Heart left ventricle (tissue), 16 donors: ENCODE measurements at regions not wholly inside any gene's neighbourhood (a gene's known extent, or its start where the extent isn't known, plus 50 kb on each side); places are given as distances from the start of the nearest gene placed in this dataset.
"Not testable (repeated sequence)": the region's sequence is repeated elsewhere in the genome, so short reads cannot be mapped to it uniquely, and the experiment has no call there.

Experiments used
- ATAC-seq, 4 donors: fragments of 200-7000 bp; cut with Tn5 transposase; one replicate each; pipeline ENCODE4 v1.9.1; 2020 to 2022; ENCODE audit warnings: moderate library complexity in 4 of 4, mild to moderate bottlenecking in 3 of 4, moderate number of reproducible peaks in 1 of 4
- DNase-seq, 5 donors: peaks; one replicate each; pipeline ENCODE4 v3.0.0-alpha.2; 2020
- H3K27ac ChIP-seq, 12 donors: fragments of 200-600 bp; sonication (generic) in 4 of 12; one replicate each; pipeline versions ENCODE4 v1.5.0 to v1.8.0; 2016 to 2022; ENCODE audit warnings: mild to moderate bottlenecking in 2 of 12
- H3K27me3 ChIP-seq, 9 donors: fragments of 200-600 bp; sonication (generic) in 2 of 9; one replicate each; pipeline versions ENCODE4 v1.5.1 to v1.8.0; 2016 to 2022; ENCODE audit warnings: mild to moderate bottlenecking in 3 of 9
- H3K36me3 ChIP-seq, 9 donors: fragments of 200-600 bp; sonication (generic) in 2 of 9; one replicate each; pipeline versions ENCODE4 v1.5.0 to v1.8.0; 2018 to 2022; ENCODE audit warnings: mild to moderate bottlenecking in 2 of 9
- H3K4me1 ChIP-seq, 12 donors: fragments of 200-600 bp; sonication (generic) in 4 of 12; one replicate each; pipeline versions ENCODE4 v1.5.0 to v1.8.0; 2016 to 2022; ENCODE audit warnings: mild to moderate bottlenecking in 3 of 12
- H3K4me3 ChIP-seq, 12 donors: fragments of 200-600 bp; sonication (generic) in 4 of 12; one replicate each; pipeline versions ENCODE4 v1.5.0 to v1.8.0; 2017 to 2022; ENCODE audit warnings: mild to moderate bottlenecking in 9 of 12, moderate library complexity in 4 of 12
- H3K9me3 ChIP-seq, 12 donors: fragments of 200-600 bp; sonication (generic) in 4 of 12; one replicate each; pipeline versions ENCODE4 v1.5.0 to v1.8.0; 2016 to 2022; ENCODE audit warnings: mild to moderate bottlenecking in 1 of 12
- POLR2A ChIP-seq, 2 donors: fragments of 450-650 bp; IDR thresholded peaks; one replicate each; pipeline ENCODE4 v1.6.1; 2017; ENCODE audit warnings: antibody characterized with exemption in 2 of 2, mild to moderate bottlenecking in 2 of 2, moderate library complexity in 2 of 2
- WGBS, 4 donors: extraction: QIAGEN DNeasy Blood & Tissue Kit in 2 of 4; methylation state at CpG; one replicate each; pipeline versions ENCODE4 v1.1.5 to v1.1.7; 2013 to 2018; 5-methylcytosine and 5-hydroxymethylcytosine counted together
- intact Hi-C, 10 donors: fragments of 100-400 bp; cut with DNase I; formaldehyde crosslinking; loops; one replicate each; pipeline versions ENCODE4 v1.11.1 to v1.14.2; 2022
- TF ChIP-seq, protein P1 (sequence below), 12 donors: fragments of 200-600 bp; sonication (generic) in 4 of 12; IDR thresholded peaks; one replicate each; pipeline versions ENCODE4 v1.5.0 to v1.8.0; 2018 to 2022; ENCODE audit warnings: antibody characterized with exemption in 12 of 12, mild to moderate bottlenecking in 5 of 12
- donor health status: ischemic (EF 13 %, LVEDD 7.1; RV severe dilation, severe dysfunction).
- donor health status: healthy with polysubstance abuse.
- donor health status: DM: no; HTN: yes; CAD: no.
- donor health status: DM: no; HTN: no; CAD: no.
- donor health status: ischemic (EF 25% LVEDD 6.9; RV normal size, moderate dysfunction).
- donor health status: ischemic (EF 25% LVEDD 5.7; RV mildly dilated, moderate dysfunction).
- donor health status: healthy.
- donor health status: DM: yes; HTN: yes; CAD: no.
- donor health status: ischemic (EF 35%, LVEDD 5.7; RV mildly dilated, moderate dysfunction).
- donor health status: nonischemic (EF 11% LVEDD 7.7; RV severe dilation, severe dysfunction).
- donor health status: DM: yes; HTN: yes; CAD: no.
- donor health status: PGD.
- donor health status: ischemic (EF 29% LVEDD 5.4; RV normal size, mild dysfunction).
- donor health status: nonischemic (EF 23%, LVEDD 6.1; RV moderate dilation, normal function).

DNA sequence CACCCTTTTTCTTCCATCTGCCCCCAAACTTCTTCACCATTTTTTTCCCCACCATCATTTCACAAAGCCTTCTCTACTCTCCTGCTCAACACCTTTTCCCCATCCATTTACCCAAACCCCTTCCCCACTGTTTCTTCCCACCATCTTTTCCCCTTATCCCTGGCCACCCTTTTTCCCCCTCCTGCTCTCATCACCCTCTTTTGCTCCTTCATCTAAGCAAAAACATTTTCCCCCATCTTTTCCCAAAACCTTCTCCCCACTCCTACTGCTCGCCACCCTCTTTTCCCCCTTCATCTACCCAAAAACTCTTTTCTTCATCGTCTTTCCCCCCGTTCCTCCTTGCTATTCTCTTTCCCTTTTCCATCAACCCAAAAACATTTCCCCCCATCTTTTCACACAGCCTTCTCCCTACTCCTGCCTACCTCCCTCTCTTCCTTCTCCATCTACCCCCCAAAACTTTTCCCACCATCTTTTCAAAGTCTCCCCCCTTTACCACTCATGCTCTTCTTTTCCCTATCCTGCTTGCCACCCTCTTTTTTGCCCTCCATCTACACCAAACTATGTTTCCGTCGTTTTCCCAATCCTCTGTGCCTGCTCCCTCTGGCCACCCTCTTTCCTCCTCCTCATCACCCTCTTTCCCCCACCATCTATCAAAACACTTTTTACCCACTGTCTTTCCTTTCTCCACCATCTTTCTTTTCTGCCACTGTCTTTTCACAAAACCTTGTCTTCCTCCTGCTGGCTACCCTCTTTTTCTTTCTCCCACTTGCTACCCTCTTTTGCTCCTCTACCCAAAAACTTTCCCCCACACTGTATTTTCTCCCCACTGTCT lies 205.8 kb upstream of the WSB1 start:
- ATAC-seq (no peak), DNase-seq (no peak)
- Histone ChIP-seq H3K27me3 (peaks cover 0 to 9% (median 0%) of the 10 kb centered on the region in 9 donors), H3K36me3 (no peaks in the 10 kb centered on the region), H3K9me3 (no peaks in the 10 kb centered on the region), H3K4me3 (no peak overlapping the region), H3K27ac (no peak overlapping the region), H3K4me1 (no peaks in the 10 kb centered on the region)
- WGBS, 4 donors, result 62 to 69% (median 68%) methylated on average over 5 of the region's 5 CpGs
- intact Hi-C loops, result loop anchor here in 1 of 10 donors (10.0 kb wide), 1 partner anchor 63 kb away; no protein-coding TSS in a partner anchor
- TF ChIP-seq POLR2A (IDR thresholded peaks at IDR 0.05), result no peak
- TF ChIP-seq, protein P1, sequence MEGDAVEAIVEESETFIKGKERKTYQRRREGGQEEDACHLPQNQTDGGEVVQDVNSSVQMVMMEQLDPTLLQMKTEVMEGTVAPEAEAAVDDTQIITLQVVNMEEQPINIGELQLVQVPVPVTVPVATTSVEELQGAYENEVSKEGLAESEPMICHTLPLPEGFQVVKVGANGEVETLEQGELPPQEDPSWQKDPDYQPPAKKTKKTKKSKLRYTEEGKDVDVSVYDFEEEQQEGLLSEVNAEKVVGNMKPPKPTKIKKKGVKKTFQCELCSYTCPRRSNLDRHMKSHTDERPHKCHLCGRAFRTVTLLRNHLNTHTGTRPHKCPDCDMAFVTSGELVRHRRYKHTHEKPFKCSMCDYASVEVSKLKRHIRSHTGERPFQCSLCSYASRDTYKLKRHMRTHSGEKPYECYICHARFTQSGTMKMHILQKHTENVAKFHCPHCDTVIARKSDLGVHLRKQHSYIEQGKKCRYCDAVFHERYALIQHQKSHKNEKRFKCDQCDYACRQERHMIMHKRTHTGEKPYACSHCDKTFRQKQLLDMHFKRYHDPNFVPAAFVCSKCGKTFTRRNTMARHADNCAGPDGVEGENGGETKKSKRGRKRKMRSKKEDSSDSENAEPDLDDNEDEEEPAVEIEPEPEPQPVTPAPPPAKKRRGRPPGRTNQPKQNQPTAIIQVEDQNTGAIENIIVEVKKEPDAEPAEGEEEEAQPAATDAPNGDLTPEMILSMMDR (IDR thresholded peaks at IDR 0.05), result no peak

DNA sequence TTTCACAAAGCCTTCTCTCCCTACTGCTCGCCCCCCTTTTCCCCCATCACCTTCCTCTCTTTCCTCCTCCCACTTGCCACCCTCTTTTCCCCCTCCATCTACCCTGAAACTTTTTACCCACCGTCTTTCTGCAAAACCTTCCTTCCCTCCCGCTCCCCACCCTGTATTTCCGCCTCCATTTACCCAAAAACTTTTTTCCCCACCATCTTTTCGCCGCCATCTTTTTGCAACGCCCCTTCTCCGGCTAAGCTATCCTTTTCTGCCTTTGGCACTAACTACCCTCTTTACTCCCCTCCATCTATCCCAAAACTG lies 205.2 kb upstream of the WSB1 start:
- no peak overlapping the region for H3K4me3 ChIP-seq
- H3K9me3 ChIP-seq, result no peaks in the 10 kb centered on the region
- 45 to 54% (median 54%) methylated on average over 8 of the region's 8 CpGs for WGBS, 4 donors
- H3K27me3 ChIP-seq, result peaks cover 0 to 8% (median 0%) of the 10 kb centered on the region in 9 donors
- H3K36me3 ChIP-seq, result no peaks in the 10 kb centered on the region
- ATAC-seq, result no peak
- intact Hi-C loops, result loop anchor here in 1 of 10 donors (10.0 kb wide), 1 partner anchor 64 kb away; no protein-coding TSS in a partner anchor
- no peak overlapping the region for H3K27ac ChIP-seq
- DNase-seq, result no peak
- no peaks in the 10 kb centered on the region for H3K4me1 ChIP-seq
- TF ChIP-seq, protein P1 (IDR thresholded peaks at IDR 0.05), result no peak
- no peak for TF ChIP-seq POLR2A (IDR thresholded peaks at IDR 0.05)

DNA sequence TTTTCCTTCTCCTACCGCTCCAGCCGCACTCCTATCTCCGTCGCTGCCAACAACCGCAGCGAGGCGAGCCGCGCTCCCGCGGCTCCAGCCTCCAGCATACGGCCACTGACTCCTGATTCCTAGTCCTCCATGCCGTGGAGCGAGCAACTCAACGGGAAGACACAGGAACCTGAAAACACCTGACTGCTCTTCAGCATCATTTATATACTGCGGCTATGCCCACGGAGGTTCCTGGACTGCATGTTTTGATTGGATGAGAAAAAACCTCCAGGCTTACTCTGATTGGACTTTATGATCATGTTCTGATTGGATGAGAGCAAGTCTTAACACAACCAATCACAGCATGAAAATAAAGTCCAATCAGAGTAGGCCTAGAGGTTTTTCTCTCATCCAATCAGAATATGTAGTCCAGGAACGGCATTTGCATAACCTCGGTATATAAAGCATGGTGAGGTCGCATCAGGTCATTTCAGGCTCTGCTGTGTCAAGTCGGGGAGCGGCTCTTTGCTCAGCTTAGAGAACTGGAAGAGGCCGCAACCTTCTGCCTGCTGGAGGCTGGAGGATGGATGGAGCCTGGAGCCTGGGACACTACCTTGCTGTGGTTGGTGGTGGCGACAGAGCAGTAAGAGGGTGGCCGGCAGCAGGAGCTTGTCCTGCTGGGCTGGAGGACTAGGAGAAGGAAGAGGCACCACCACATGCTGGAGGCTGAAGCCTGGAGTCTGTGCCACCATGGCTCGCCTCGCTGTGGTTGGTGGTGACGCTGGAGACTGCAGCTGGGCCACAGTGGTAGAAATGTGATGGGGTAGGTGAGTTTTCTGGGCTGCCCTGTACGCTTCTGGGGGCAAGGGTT lies 204.6 kb upstream of the WSB1 start:
- H3K9me3 ChIP-seq, H3K4me1 ChIP-seq, H3K36me3 ChIP-seq, H3K27ac ChIP-seq, H3K27me3 ChIP-seq, DNase-seq, H3K4me3 ChIP-seq, ATAC-seq: not testable (repeated sequence)
- 59 to 65% (median 61%) methylated on average over 27 to 29 of the region's 29 CpGs for WGBS, 4 donors
- intact Hi-C loops, result loop anchor here in 1 of 10 donors (10.0 kb wide), 1 partner anchor 65 kb away; no protein-coding TSS in a partner anchor

DNA sequence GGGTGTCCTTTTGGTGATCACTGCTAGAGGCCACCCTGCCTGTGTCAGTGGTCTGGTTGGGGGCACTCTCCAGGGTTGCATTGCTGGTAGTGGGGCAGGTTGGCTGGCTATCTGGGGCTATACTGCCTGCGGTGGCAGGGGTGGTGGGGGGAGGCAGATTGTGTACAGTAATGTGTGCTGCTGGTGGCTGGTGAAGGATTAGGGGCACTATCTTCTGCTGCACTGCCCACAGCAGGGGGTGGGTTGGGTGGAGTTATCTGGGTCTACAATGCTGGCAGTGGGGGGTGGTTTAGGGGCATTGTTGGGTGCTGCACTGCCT lies 204.0 kb upstream of the WSB1 start:
- intact Hi-C loops, result loop anchor here in 1 of 10 donors (10.0 kb wide), 1 partner anchor 65 kb away; no protein-coding TSS in a partner anchor

DNA sequence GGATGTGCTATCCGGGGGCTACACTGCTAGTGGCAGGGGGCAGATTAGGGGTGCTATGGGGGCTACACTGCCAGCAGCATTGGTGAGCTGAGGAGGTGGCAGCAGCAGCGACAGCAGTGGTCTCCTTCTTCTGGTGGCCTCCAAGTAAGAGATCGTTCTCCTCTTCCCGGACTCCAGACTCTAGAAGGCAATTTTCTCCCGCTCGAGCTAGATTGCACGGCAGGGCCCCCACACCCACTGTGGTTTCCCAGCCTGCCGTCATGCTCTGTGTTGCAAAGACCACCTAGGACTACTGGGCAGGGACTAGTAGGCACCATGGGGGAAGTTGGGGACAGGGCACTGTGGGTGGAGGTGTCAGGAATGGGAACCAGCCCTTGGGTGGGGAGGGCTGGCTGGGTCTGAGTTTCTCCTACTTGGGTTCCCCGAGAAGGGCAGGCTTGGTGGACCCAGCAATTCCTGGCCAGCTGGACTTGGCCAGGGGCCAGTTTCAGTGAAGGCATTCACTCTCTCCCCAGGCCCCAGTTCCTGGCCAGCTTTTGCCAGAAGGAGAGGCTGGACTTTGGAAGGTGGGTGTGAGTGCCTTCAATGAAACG lies 203.4 kb upstream of the WSB1 start:
- ATAC-seq, intact Hi-C loops: not testable (repeated sequence)

More for the DNA sequence above, 204.0 kb upstream of the WSB1 start:
- 60 to 100% (median 94%) methylated on average over 1 of the region's 1 CpG for WGBS, 4 donors
- ATAC-seq (no peak), DNase-seq (no peak)
- Histone ChIP-seq H3K36me3 (no peaks in the 10 kb centered on the region), H3K27me3 (peaks cover 0 to 9% (median 0%) of the 10 kb centered on the region in 9 donors), H3K4me1 (no peaks in the 10 kb centered on the region), H3K27ac (no peak overlapping the region), H3K4me3 (no peak overlapping the region), H3K9me3 (no peaks in the 10 kb centered on the region)
- TF ChIP-seq, protein P1 (IDR thresholded peaks at IDR 0.05), result no peak
- no peak for TF ChIP-seq POLR2A (IDR thresholded peaks at IDR 0.05)

More for the DNA sequence above, 203.4 kb upstream of the WSB1 start:
- WGBS, 4 donors, result 75 to 85% (median 81%) methylated on average over 8 to 10 of the region's 10 CpGs
- not testable (repeated sequence) for H3K27ac ChIP-seq, H3K4me1 ChIP-seq, DNase-seq, H3K27me3 ChIP-seq, H3K9me3 ChIP-seq, H3K36me3 ChIP-seq, H3K4me3 ChIP-seq
